HG02938 (cell line): ENCODE measurements at regions not wholly inside any gene's neighbourhood (a gene's known extent, or its start where the extent isn't known, plus 50 kb on each side); places are given as distances from the start of the nearest gene placed in this dataset.
A peak's percentile ranks its signal among the peaks of the same experiment; 100 is the strongest.
"Not testable (repeated sequence)": the region's sequence is repeated elsewhere in the genome, so short reads cannot be mapped to it uniquely, and the experiment has no call there.

Experiments
- ATAC-seq: cut with Tn5 transposase; IDR thresholded peaks from one replicate; pipeline ENCODE4 v1.9.1; 2021; ENCODE audit warnings: mild to moderate bottlenecking, moderate library complexity; ENCODE audit not compliant: unreplicated experiment

DNA sequence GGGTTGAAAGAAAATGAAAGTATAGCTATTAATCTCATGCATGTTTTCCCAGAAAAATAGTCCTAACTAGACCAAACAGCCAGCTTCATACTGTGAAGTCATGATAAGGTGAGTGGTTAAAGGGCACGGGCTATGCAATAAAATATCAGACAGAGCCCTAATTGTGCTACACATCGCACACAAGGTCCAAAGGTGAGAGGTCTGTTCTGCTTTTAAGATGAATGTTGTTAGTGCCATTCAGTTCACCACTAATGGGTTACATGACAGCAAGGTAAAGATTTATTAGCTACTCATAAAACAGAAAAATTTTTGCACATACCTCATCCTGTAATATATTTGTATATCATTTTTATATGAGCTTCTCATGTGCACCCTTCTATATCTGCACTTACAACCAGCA lies 105.0 kb upstream of the STK17B start:
- ATAC-seq: no peak

GRCh38 chr2:196277002-196277401 lies 105.6 kb upstream of the STK17B start:
- ATAC-seq: no peak

- no peak for ATAC-seq
These were observed 107.1 kb upstream of the STK17B start for GRCh38 chr2:196278491-196278911.

DNA sequence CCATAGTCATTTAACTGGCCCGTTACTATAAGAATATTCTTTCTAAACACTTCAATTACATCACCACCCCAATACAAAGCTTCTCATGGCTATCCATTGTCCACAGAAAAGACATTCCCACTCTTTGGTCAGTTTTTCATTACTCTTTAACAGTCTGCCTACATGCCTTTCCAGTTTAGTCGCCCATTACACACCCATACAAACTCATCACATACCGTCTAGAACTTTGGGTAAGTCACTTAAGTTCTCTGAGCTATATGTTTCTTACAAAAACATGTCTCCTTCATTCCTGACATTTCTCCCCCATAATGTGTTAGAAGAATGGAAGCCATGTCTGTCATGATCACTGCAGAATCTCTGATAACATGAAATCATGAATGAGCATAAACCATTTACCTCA lies 108.2 kb upstream of the STK17B start:
- no peak for ATAC-seq

- no peak for ATAC-seq
These were observed 112.9 kb upstream of the STK17B start for GRCh38 chr2:196284144-196284844.

DNA sequence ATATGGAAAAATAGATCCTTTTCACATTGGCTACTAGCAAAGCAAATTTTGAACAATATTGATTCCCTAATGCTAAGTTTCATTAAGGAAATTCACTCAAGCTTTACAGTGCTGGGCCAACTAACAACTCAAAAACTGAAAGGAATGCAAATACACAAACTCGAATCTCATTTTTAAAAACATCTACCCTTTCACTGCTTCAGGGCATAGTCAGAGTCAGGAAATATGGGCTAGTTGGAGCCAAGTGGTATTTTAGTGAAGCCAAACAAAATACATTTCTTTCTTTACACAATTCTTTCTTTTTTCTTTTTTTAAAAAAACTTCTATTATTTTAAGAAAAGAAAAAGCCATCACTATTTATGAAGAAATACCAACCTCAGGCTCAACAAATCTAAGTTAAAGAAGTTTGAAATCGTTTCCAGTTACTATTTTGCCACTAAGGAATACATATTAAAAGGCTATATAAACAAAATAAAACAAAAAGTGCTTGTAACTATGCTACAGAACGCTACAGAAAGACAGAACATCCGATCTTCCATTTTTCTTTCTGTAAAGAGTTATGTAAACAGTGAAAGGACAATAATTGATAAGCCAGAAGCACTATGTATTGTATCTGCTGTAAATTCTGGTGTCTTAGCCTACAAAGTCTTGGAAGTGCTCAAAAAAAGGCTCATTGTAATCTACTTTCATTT lies 113.6 kb upstream of the STK17B start:
- no peak for ATAC-seq

GRCh38 chr2:196286821-196287220 lies 115.4 kb upstream of the STK17B start:
- peak; percentile 63 for ATAC-seq

DNA sequence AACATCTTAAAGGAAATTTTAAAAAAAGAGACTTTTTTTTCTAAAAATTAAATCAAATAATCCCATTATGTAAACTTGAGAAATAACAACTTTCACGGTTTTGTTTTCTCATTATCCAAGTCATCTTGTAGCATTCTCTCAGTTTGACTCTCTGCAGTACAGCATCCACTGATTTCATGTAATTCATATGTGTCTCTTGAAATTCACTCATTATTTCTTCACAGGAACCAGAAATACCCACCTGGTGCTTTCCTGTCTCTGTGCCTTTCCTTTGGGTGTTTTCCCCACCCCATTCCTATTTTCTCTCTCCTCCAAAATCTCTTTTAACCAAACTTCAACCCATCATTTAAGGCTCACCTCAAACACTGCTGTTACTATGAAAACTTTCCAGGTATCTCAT lies 116.1 kb upstream of the STK17B start:
- ATAC-seq: no peak

- ATAC-seq: no peak
These were observed 116.7 kb upstream of the STK17B start for GRCh38 chr2:196288006-196288538.

GRCh38 chr2:196289000-196289399 lies 117.6 kb upstream of the STK17B start:
- peak; percentile 40 for ATAC-seq

DNA sequence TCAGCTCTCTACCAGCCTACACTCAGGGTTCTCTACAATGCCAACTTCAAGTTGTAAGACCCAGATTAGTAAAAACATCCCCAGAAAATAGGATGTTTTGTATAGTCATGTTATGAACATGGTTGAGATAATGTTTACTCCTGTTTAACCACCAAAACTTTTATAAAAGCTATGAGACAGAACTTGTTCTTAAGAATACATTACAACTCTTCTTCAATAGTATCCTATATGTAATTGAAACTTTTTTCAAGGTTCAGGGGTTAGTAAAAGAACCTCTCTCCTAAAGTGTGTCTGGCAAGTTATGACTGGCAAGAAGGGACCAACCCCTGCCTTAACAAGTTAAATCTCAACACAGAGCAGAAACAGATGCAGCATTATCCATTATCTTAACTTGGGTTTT lies 118.8 kb upstream of the STK17B start:
- ATAC-seq: no peak

- no peak for ATAC-seq
These were observed 119.2 kb upstream of the STK17B start for GRCh38 chr2:196290569-196290968.

DNA sequence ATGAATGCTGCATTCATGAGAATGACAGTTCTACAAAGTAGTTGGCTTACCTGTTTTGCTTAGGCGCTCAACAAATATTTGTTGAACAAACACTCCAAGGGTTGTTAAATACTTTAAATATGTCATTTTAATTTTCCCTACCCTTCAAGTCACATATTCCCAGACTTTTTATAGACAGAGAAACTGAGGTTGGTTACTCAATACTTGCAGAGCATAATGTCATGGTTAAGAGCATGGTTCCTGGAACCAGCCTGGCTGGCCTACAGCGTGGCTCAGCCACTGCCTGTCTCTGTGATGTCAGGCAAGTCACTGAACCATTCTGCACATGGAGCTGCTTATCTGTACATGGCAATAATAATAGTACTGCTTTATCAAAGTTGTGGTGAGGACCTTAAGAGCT lies 120.0 kb upstream of the STK17B start:
- peak; percentile 0 for ATAC-seq

DNA sequence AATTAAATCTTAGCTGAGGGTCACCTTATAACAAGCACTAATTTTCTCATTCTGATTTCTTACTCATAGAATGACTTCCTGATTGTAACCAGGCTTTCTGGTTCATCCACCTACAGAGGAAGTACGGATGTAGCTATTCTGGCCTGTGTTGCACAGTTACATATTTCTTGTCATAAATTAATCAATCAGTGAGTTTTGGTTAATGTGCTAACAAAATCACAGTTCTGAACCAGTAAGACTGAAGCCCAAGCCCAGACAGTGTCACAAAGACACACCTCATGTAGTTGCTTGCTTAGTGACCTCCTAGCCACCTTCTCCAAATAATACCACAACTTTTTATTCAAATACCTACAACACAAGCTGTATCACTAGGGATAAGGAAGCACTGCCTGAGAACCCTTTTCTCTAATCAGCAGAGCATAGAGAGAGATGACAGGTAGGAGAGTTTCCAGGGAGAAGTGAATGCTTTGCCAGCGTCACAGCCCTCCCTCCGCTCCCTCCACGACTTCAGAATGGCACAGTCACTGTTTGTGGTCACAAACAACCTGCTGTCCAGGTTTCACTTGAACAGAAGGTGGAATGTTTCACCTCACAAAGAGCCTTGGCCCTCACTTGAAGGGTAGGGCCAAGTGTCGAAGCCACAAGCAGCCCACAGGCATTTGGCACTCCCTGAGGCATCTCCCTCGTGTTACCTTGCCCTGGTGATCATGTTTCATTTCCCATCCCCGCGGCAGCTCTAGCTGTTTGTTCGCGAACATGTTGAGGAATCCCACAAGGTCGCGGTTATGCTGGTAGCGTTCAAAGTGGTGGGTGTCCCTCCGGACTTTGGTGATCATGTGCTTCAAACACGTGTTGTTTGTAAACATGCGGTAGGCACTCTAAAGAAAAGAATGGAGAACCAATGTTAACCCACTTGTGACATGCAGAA lies 120.8 kb upstream of the STK17B start:
- ATAC-seq: peak; percentile 52

GRCh38 chr2:196293751-196294515 lies 122.6 kb upstream of the STK17B start:
- ATAC-seq: no peak

DNA sequence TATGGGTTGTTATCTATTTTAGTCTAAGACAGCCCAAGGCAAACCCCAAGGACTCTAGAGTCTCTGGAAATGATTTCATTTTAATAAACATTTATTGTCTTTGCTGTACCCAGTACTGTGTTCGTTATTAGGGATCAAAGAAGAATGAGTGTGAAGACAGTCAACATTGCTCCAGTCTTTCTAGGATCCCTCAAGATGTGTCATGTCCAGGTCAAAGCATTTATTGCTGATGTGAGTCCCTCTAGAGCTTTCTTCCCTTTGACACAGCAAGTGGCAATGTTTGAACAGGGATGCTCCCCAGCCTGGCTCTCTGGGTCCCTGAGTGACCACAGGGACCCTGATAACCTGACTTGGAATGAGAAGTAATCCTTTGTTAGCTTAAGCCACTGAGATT lies 123.1 kb upstream of the STK17B start:
- ATAC-seq: no peak

DNA sequence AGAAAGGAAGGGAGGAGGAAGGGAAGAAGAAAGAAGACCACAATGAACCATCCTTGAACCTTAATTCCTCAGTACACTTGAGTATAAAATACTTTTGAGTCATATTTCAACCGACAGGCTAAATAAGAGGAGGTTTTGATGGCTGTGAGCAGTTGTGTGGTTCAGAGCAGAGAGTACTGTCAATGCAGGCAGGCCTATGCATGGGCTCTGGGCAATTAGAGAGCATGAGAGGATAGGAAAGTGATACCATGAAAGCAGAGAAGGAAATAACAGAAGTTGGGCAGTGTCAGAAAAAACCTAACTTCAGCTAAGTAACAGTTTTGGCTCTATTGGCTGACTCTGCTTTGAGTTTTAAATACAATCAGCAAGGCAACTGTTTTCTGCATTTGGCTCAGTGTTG lies 123.6 kb upstream of the STK17B start:
- ATAC-seq: no peak

GRCh38 chr2:196298106-196298723 lies 126.8 kb upstream of the STK17B start:
- not testable (repeated sequence) for ATAC-seq

- ATAC-seq: no peak
These were observed 136.5 kb upstream of the STK17B start for GRCh38 chr2:196307775-196308305.

- no peak for ATAC-seq
These were observed 138.3 kb upstream of the STK17B start for GRCh38 chr2:196309691-196310090.
